Endothelial cell of umbilical vein (primary cell): ENCODE measurements at regions not wholly inside any gene's neighbourhood (a gene's known extent, or its start where the extent isn't known, plus 50 kb on each side); places are given as distances from the start of the nearest gene placed in this dataset.
A peak's percentile ranks its signal among the peaks of the same experiment; 100 is the strongest.

ENCODE experiments used
- BruUV-seq: library from RNA; stranded (reverse); fragments of 400-500 nt; replicated peaks from 2 replicates; lab custom pipeline; 2021; lab: Mats Ljungman, UMichigan
- CTCF ChIA-PET: fragments of 300-600, 350-600 bp; sonication (Branson Sonifier 250); formaldehyde crosslinking; loops from one replicate; lab custom pipeline; 2021; ENCODE audit warnings: antibody characterized with exemption, inconsistent platforms; lab: Charles Lee
- POLR2A ChIA-PET: fragments of 300-600, 350-600 bp; sonication (Branson Sonifier 250); formaldehyde crosslinking; loops from one replicate; lab custom pipeline; 2021; ENCODE audit warnings: antibody characterized with exemption, inconsistent platforms; lab: Charles Lee
- DNase-seq: peaks from one replicate; pipeline ENCODE4 v3.0.0-alpha.2; 2011; ENCODE audit warnings: low read depth, low spot score
- FAIRE-seq: peaks from 2 replicates; lab custom pipeline; 2011; peaks lifted over from hg19 to GRCh38; lab: Jason Lieb, UNC
- H2AFZ ChIP-seq: 2 replicates; pipeline ENCODE4 v1.6.0; 2012; ENCODE audit warnings: low read depth, low read length, control low read depth, inconsistent platforms
- H3K27ac ChIP-seq: 2 replicates; pipeline ENCODE4 v1.5.1; 2011; ENCODE audit warnings: low read depth, mild to moderate bottlenecking, control low read depth, low read length, moderate library complexity; ENCODE audit not compliant: insufficient read depth
- H3K27me3 ChIP-seq, 2 experiments: 2 replicates each; pipeline versions ENCODE4 v1.6.0 to v1.6.1; 2011; ENCODE audit warnings: low read length in 2 of 2, mixed read lengths in 1 of 2; ENCODE audit not compliant: control insufficient read depth in 2 of 2, insufficient read depth in 2 of 2
- H3K36me3 ChIP-seq, 2 experiments: 2 replicates in 1 of 2; 3 replicates in 1 of 2; pipeline ENCODE4 v1.5.1; 2011; ENCODE audit warnings: low read length in 2 of 2, mild to moderate bottlenecking in 1 of 2, moderate library complexity in 1 of 2; ENCODE audit not compliant: control insufficient read depth in 2 of 2, insufficient read depth in 2 of 2; ENCODE audit errors: extremely low read depth in 1 of 2
- H3K4me1 ChIP-seq: 3 replicates; pipeline ENCODE4 v1.5.1; 2011; ENCODE audit warnings: mild to moderate bottlenecking, low read length; ENCODE audit not compliant: control insufficient read depth, insufficient read depth; ENCODE audit errors: extremely low read depth
- H3K4me2 ChIP-seq: 2 replicates; pipeline ENCODE4 v1.6.1; 2011; ENCODE audit warnings: low read length, control low read depth, mixed read lengths; ENCODE audit not compliant: insufficient read depth
- H3K4me3 ChIP-seq, 3 experiments: fragments of 200-600 bp in 1 of 3; sonication (generic), shearing (Covaris generic) in 1 of 3; replicated peaks in 1 of 3; 2 replicates each; pipeline ENCODE4 v1.5.1; 2011 to 2016; ENCODE audit warnings: control low read depth in 3 of 3, low read length in 3 of 3, mild to moderate bottlenecking in 2 of 3, inconsistent platforms in 1 of 3, low read depth in 1 of 3, moderate library complexity in 1 of 3; ENCODE audit not compliant: insufficient read depth in 1 of 3
- H3K79me2 ChIP-seq: 2 replicates; pipeline ENCODE4 v1.6.0; 2012; ENCODE audit warnings: low read length, inconsistent platforms; ENCODE audit not compliant: control insufficient read depth, insufficient read depth
- H3K9ac ChIP-seq: replicated peaks from 2 replicates; pipeline ENCODE3; 2011; ENCODE audit warnings: low read length, control low read depth; ENCODE audit not compliant: insufficient read depth; ENCODE audit errors: extremely low read depth
- H3K9me1 ChIP-seq: replicated peaks from 3 replicates; pipeline ENCODE4 v1.6.0; 2011; ENCODE audit warnings: mild to moderate bottlenecking, low read length; ENCODE audit not compliant: control insufficient read depth, insufficient read depth; ENCODE audit errors: extremely low read depth
- H3K9me3 ChIP-seq: replicated peaks from 2 replicates; pipeline ENCODE4 v1.5.1; 2012; ENCODE audit warnings: low read length, inconsistent platforms; ENCODE audit not compliant: control insufficient read depth, insufficient read depth
- H4K20me1 ChIP-seq: replicated peaks from 2 replicates; pipeline ENCODE3; 2011; ENCODE audit warnings: mild to moderate bottlenecking, low read length; ENCODE audit not compliant: control insufficient read depth, insufficient read depth; ENCODE audit errors: extremely low read depth
- CTCF ChIP-seq, 2 donors: IDR thresholded peaks; 1 replicate in 1 of 2; 2 replicates in 1 of 2; pipeline ENCODE4 v1.5.1; 2011; ENCODE audit warnings: low read length in 2 of 2, mild to moderate bottlenecking in 2 of 2, moderate library complexity in 2 of 2, control low read depth in 1 of 2, inconsistent platforms in 1 of 2, low read depth in 1 of 2; ENCODE audit not compliant: insufficient read depth in 1 of 2; ENCODE audit errors: extremely low read depth in 1 of 2
- EZH2 ChIP-seq: IDR thresholded peaks from 2 replicates; pipeline ENCODE4 v1.6.1; 2012; ENCODE audit warnings: borderline replicate concordance, low read depth, mild to moderate bottlenecking, moderate library complexity, low read length, inconsistent platforms; ENCODE audit not compliant: severe bottlenecking
- GATA2 ChIP-seq: IDR thresholded peaks from 2 replicates; pipeline ENCODE4 v1.7.0; 2011; ENCODE audit warnings: low read depth, mild to moderate bottlenecking, moderate library complexity, mixed read lengths, low read length; ENCODE audit not compliant: insufficient read length, insufficient read depth
- JUN ChIP-seq: IDR thresholded peaks from 2 replicates; pipeline ENCODE4 v1.6.1; 2011; ENCODE audit warnings: borderline replicate concordance, low read depth; ENCODE audit not compliant: insufficient read length, insufficient read depth
- MYC ChIP-seq: IDR thresholded peaks from one replicate; pipeline ENCODE4 v1.6.1; 2011; ENCODE audit warnings: mild to moderate bottlenecking, low read depth, low read length
- POLR2A ChIP-seq: IDR thresholded peaks from 2 replicates; pipeline ENCODE4 v1.6.1; 2012; ENCODE audit warnings: low read depth, mild to moderate bottlenecking, control low read depth, low read length
- POLR2AphosphoS5 ChIP-seq: IDR thresholded peaks from 2 replicates; pipeline ENCODE4 v1.6.1; 2012; ENCODE audit warnings: low read depth, mild to moderate bottlenecking, control low read depth, low read length, moderate library complexity; ENCODE audit not compliant: insufficient read depth
- dilution Hi-C: fragments of 300-500 bp; cut with MboI; formaldehyde crosslinking; loops from one replicate; pipeline ENCODE4 v1.15.0; 2019; ENCODE audit warnings: low sequenced_read_pairs; ENCODE audit not compliant: extremely low pct_ligation_motif_present
- intact Hi-C: fragments of 100-400 bp; cut with micrococcal nuclease; formaldehyde crosslinking; loops from one replicate; pipeline ENCODE4 v1.10.0; 2022
- TF ChIP-seq, protein P1 (sequence below): IDR thresholded peaks from 2 replicates; pipeline ENCODE4 v1.6.1; 2011; ENCODE audit not compliant: insufficient read depth, insufficient read length

DNA sequence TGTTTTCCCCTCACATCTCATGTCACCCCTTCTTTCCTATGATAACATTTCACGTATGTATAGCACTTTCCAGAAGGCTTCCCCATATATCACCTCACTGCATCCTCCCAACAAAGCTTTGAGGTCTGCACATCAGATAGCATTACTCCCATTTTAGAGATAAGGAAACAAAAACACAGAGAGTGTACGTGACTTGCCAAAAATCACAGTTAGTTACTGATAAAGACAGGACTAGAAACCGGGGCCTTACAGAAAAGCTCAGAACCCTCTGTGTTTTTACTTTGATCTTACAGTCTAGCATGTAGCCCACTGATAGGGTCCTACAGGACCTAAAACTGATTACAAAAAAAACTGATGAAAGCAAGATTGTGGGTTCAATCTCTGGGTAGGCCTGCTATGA is 202.9 kb upstream of the CDKN3 start:
- H3K9me3 ChIP-seq, result no peaks in the 10 kb centered on the region
- no peaks in the 10 kb centered on the region for H3K27me3 ChIP-seq
- DNase-seq, result peak; percentile 54
- BruUV-seq, result no TSS peak
- peaks cover 26% of the 10 kb centered on the region for H3K4me1 ChIP-seq
- H3K79me2 ChIP-seq, result no peaks in the 10 kb centered on the region
- H3K27ac ChIP-seq, result no peak overlapping the region
- no peak overlapping the region for H3K9ac ChIP-seq
- no peaks in the 10 kb centered on the region for H3K9me1 ChIP-seq
- TF ChIP-seq JUN, result no peak
- TF ChIP-seq CTCF (IDR thresholded peaks at IDR 0.05; ENCODE audit: extremely low read depth in 1 of 2, insufficient read depth in 1 of 2, low read depth in 1 of 2, low read length in 2 of 2), result no peak
- TF ChIP-seq MYC, result no peak
- TF ChIP-seq EZH2, result no peak
- TF ChIP-seq, protein P1, sequence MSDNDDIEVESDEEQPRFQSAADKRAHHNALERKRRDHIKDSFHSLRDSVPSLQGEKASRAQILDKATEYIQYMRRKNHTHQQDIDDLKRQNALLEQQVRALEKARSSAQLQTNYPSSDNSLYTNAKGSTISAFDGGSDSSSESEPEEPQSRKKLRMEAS, result no peak
- TF ChIP-seq POLR2A, result no peak
- TF ChIP-seq GATA2, result peak; percentile 36
- TF ChIP-seq POLR2AphosphoS5, result no peak
- H3K4me2 ChIP-seq, result peak overlapping the region; percentile 49
- FAIRE-seq, result no peak
- dilution Hi-C loops (no loop called here), intact Hi-C loops (no loop called here)
- POLR2A ChIA-PET, result interaction anchor here (0.7 kb wide), 1 partner anchor 16 kb away, joined by 3 read pairs; no protein-coding TSS in a partner anchor
- H4K20me1 ChIP-seq, result no peaks in the 10 kb centered on the region
- H2AFZ ChIP-seq, result peak overlapping the region; percentile 76
- H3K4me3 ChIP-seq, result no peak overlapping the region
- CTCF ChIA-PET, result interaction anchor here (0.6 to 1.4 kb wide), 5 partner anchors 11 to 135 kb away, joined by 3 to 7 read pairs (median 4); no protein-coding TSS in a partner anchor
- no peaks in the 10 kb centered on the region for H3K36me3 ChIP-seq
